Ramos (cell line): ENCODE measurements at regions not wholly inside any gene's neighbourhood (a gene's known extent, or its start where the extent isn't known, plus 50 kb on each side); places are given as distances from the start of the nearest gene placed in this dataset.
"Not testable (repeated sequence)": the region's sequence is repeated elsewhere in the genome, so short reads cannot be mapped to it uniquely, and the experiment has no call there.

Experiments used
- in situ Hi-C: fragments of 300-500 bp; cut with MboI; formaldehyde crosslinking; loops from one replicate; pipeline ENCODE4 v1.14.3; 2022; ENCODE audit warnings: low sequenced_read_pairs; ENCODE audit not compliant: unreplicated experiment

GRCh38 chr11:56883371-56883987, 105.2 kb upstream of the OR5AK2 start:
- in situ Hi-C loops, result no loop called here

- in situ Hi-C loops, result no loop called here
Observed at GRCh38 chr11:56876621-56877275, 112.0 kb upstream of the OR5AK2 start.

- in situ Hi-C loops, result no loop called here
Observed at GRCh38 chr11:56855217-56855616, 106.7 kb upstream of the OR9G4 start.

- in situ Hi-C loops, result no loop called here
Observed at GRCh38 chr11:56852131-56852530, 103.6 kb upstream of the OR9G4 start.

DNA sequence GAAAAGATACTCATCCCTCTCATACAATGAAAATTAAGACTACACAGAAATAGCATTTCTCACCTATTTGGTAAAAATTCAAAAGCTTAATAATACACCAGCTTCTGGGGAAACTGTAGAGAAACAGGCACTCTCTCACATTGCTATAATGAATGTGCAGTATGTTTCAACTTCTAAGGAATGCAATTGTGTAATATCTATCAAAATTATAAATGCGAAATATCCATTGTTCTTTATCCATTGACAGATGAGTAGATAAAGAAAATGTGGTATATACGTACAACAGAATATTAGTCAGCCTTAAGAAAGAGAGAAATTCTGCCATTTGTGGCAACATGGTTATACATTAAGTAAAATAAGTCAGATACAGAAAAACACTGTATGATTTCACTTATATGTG, 101.4 kb upstream of the OR9G4 start:
- in situ Hi-C loops, result loop anchor here (10.0 kb wide), 1 partner anchor 395 kb away; no protein-coding TSS in a partner anchor

DNA sequence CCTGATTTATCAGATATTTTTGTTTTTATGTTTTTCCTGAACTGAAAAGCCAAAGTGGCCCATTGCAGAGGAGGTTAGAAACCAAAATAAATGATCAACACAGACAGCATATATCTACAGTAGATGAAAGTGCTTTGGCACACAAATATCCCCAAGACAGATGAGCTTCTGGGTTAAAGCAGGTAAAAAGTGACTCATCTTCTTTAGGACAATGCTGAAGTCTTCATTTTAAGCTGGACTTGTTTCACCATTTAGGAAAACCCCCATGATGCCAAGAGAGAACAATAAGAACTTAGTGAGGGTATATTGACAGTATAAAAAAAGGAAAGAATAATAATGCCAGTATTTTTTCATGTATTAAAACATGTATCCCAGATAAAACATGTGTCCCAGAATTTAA, 100.8 kb upstream of the OR9G4 start:
- in situ Hi-C loops, result loop anchor here (10.0 kb wide), 1 partner anchor 396 kb away; no protein-coding TSS in a partner anchor

- in situ Hi-C loops, result loop anchor here (10.0 kb wide), 1 partner anchor 397 kb away; no protein-coding TSS in a partner anchor
Observed at GRCh38 chr11:56848141-56848809, 99.8 kb upstream of the OR9G4 start.

- in situ Hi-C loops, result loop anchor here (10.0 kb wide), 1 partner anchor 398 kb away; no protein-coding TSS in a partner anchor
Observed at GRCh38 chr11:56846631-56847576, 98.4 kb upstream of the OR9G4 start.

DNA sequence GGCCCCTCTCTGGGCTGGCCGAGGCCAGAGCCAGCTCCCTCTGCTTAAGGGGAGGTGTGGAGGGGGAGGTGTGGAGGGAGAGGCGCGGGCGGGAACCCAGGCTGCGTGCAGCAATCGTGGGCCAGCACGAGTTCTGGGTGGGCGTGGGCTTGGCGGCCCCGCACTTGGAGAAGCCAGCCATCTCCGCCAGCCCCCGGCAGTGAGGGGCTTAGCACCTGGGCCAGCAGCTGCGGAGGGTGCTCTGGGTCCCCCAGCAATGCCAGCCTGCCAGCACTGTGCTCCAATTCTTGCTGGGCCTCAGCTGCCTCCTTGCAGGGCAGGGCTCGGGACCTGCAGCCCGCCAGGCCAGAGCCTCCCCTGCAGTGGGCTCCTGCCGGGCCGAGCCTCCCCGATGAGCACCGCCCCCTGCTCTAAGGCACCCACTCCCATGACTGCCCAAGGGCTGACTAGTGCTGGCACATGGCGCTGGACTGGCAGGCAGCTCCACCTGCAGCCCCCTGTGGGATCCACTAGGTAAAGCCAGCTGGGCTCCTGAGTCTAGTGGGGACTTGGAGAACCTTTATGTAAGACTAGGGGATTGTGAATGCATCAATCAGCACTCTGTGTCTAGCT, 96.7 kb upstream of the OR9G4 start:
- in situ Hi-C loops, result loop anchor here (10.0 kb wide), 1 partner anchor 400 kb away; no protein-coding TSS in a partner anchor

DNA sequence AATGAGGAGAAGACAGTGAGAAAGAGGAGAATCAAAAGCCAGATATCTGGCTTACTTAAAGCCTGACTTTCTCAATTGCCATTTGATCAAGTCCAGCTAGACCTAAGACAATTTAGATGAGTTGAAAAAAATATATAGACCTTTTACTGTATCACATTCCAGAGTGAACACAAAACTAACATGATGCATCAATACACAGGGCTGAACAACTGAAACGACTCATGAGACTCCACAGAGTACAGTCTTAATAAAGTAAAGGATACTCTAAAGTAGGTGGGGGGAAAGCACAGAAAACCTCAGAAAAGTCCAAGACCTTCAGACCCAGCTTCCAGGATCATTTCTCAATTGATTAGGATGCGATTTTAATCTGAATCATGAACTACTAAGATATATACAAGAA, 95.3 kb upstream of the OR9G4 start:
- in situ Hi-C loops, result loop anchor here (10.0 kb wide), 1 partner anchor 401 kb away; no protein-coding TSS in a partner anchor

GRCh38 chr11:56842814-56843794, 94.6 kb upstream of the OR9G4 start:
- in situ Hi-C loops, result loop anchor here (10.0 kb wide), 1 partner anchor 402 kb away; no protein-coding TSS in a partner anchor

DNA sequence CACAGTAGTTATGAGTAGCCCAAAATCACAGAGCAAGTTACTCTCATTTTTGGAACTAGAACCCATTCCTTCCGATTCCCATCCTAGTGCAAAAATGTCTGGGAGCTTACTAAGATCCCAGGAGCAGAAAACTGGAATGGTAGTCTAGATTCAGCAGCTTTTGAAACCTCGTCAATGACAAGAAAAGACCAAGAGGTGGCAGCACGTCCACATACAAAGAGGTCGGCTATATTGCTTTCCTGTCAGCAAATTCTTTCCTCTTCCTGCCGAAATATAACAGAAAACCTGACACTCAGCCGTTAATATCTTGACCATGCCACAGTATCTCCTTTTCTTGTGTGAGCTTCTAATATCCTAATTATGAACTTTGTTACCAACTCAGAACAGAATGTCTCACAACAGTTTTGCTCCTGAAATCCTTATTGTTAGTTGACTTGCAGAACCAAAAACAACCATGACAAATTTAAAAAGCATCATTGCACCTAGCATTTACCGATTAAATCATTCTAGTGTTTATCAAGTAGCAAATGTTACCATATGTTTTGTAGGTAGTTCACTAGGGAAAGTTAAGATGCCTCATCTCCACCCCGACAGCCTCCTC, 92.8 kb upstream of the OR9G4 start:
- in situ Hi-C loops, result loop anchor here (10.0 kb wide), 1 partner anchor 403 kb away; no protein-coding TSS in a partner anchor

GRCh38 chr11:56827357-56827756, 78.9 kb upstream of the OR9G4 start:
- in situ Hi-C loops, result not testable (repeated sequence)

- in situ Hi-C loops, result no loop called here
Observed at GRCh38 chr11:56819916-56820315, 71.4 kb upstream of the OR9G4 start.

DNA sequence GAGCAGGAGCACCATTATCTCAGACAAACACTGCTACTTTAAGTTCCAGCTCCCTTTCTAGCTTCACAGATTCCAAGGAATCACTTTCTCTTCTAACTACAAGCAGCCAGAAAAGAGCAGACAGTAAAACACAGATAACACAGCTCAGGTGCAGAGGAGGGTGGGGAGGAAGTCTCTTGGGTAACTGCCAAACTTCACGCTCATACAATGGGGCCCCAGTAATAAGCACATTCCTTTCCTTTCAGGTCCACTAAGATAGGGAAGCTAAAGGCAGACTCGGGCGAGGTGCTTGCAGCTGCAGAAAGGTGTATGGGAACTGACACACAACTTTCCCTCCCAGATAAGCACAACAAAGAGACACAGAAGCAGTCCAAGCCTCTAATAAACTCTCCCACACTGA, 69.2 kb upstream of the OR9G4 start:
- in situ Hi-C loops, result no loop called here

- in situ Hi-C loops, result no loop called here
Observed at GRCh38 chr11:56816259-56816658, 67.8 kb upstream of the OR9G4 start.

- in situ Hi-C loops, result no loop called here
Observed at GRCh38 chr11:56808326-56808725, 59.8 kb upstream of the OR9G4 start.

DNA sequence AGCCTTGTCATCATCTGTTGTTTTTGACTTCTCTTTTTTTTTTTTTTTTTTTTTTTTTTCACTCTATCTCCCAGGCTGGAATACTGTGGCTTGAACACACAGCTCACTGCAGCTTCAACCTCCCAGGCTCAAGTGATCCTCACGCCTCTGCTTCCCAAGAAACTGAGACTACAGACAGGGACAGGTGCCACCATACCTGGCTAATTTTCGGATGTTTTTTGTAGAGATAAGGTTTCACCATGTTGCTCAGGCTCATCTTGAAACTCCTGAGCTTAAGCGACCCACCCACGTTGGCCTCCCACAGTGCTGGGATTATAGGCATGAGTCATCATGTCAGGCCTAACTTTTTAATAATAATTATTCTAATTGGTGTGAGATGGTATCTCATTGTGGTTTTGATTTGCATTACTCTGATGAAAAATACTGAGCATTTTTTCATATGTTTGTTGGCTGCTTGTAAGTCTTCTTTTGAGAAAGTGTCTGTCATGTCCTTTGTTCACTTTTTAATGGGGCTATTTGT, 51.3 kb upstream of the OR9G4 start:
- in situ Hi-C loops, result loop anchor here (25.0 kb wide), 2 partner anchors 862 to 1087 kb away; partner anchors contain the start of gene OR5I1
